ENCODE measurements at regions not wholly inside any gene's neighbourhood (a gene's known extent, or its start where the extent isn't known, plus 50 kb on each side); places are given as distances from the start of the nearest gene placed in this dataset.

DNA sequence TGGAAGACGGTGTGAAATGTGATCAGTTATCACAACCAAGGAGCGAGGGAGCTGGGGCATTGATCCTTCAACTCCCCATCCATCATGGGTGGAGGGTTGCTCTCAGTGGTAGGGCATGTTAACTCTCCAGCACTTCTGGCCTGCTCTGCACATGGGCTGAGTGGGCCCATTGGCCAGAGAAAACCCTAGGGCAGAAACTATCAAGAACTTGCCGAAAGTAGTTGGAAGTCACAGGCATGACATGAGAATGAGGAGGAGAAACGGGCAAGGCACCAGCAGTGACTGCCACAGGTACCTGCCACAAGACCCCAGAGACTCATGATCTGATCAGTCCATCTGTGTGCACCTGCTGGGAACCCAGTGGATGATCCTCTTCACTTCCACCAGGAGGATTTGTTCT, 50.9 kb upstream of the CXCL14 start:
- no peaks in the 10 kb centered on the region for H4K20me1 ChIP-seq (ENCODE audit: insufficient read depth, poor library complexity, severe bottlenecking)
- no peaks in the 10 kb centered on the region for H3K9me3 ChIP-seq (ENCODE audit: low read depth)
- H3K4me1 ChIP-seq (ENCODE audit: insufficient read depth), result no peaks in the 10 kb centered on the region
- WGBS (ENCODE audit: low lambda C conversion rate, missing lambda C conversion rate), result 84% methylated on average over 4 of the region's 4 CpGs
- no peak for DNase-seq (ENCODE audit: low spot score)
- no peaks in the 10 kb centered on the region for H3K79me2 ChIP-seq
- H3K4me2 ChIP-seq, result no peak overlapping the region
- TF ChIP-seq, protein P1, sequence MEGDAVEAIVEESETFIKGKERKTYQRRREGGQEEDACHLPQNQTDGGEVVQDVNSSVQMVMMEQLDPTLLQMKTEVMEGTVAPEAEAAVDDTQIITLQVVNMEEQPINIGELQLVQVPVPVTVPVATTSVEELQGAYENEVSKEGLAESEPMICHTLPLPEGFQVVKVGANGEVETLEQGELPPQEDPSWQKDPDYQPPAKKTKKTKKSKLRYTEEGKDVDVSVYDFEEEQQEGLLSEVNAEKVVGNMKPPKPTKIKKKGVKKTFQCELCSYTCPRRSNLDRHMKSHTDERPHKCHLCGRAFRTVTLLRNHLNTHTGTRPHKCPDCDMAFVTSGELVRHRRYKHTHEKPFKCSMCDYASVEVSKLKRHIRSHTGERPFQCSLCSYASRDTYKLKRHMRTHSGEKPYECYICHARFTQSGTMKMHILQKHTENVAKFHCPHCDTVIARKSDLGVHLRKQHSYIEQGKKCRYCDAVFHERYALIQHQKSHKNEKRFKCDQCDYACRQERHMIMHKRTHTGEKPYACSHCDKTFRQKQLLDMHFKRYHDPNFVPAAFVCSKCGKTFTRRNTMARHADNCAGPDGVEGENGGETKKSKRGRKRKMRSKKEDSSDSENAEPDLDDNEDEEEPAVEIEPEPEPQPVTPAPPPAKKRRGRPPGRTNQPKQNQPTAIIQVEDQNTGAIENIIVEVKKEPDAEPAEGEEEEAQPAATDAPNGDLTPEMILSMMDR (IDR thresholded peaks at IDR 0.05; ENCODE audit: poor library complexity), result no peak
- no peak for TF ChIP-seq EZH2 (IDR thresholded peaks at IDR 0.05; ENCODE audit: borderline replicate concordance)
- H3K36me3 ChIP-seq (replicated peaks; ENCODE audit: insufficient read depth, low read depth), result no peaks in the 10 kb centered on the region
- no peak overlapping the region for H3K27ac ChIP-seq
- no peaks in the 10 kb centered on the region for H3K9me2 ChIP-seq (replicated peaks; ENCODE audit: insufficient read depth)
- H3K4me3 ChIP-seq, result no peak overlapping the region
- no peaks in the 10 kb centered on the region for H3K27me3 ChIP-seq
- H2AFZ ChIP-seq, result no peak overlapping the region

DNA sequence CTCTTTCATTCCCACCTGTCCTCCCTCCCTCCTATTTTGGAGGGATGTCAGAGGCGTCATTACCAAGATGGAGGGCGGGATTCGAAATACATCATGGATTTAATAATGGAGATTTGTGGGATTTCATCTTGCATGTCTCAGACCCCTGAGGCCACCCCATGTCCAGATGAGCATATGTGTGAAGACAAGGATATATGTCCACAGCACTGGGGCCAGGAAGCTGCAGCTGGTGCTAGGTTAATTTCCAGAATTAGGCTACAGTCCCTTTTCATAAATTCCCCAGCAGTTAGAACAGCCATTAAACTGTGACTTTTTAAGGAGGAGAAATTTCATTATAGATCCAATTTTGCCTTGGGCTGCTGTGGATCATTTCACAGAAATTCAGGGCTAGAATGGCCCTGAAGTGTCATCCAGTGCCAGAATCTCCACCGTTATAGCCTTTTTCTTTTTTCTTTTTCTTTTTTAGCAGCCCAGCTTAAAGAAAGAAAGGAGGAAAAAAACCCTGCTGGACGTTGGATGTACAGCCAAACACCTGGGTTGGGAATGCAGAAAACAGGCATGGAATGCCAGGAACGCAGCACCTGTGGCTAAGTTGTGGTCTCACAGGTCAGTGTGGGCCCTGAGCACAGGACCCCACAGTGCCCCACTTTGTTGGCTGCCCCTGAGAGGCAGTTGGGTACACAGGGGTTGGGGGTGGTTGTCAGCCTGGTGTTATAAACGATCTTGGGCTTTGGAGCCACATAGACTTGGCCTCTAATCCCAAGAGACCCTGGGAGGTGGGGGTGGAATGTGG, 50.2 kb upstream of the CXCL14 start:
- Histone ChIP-seq H3K4me2 (no peak overlapping the region), H4K20me1 (ENCODE audit: insufficient read depth, poor library complexity, severe bottlenecking) (no peaks in the 10 kb centered on the region), H3K27me3 (no peaks in the 10 kb centered on the region), H3K9me3 (ENCODE audit: low read depth) (no peaks in the 10 kb centered on the region), H2AFZ (no peak overlapping the region), H3K9me2 (replicated peaks; ENCODE audit: insufficient read depth) (no peaks in the 10 kb centered on the region), H3K4me3 (no peak overlapping the region), H3K4me1 (ENCODE audit: insufficient read depth) (no peaks in the 10 kb centered on the region), H3K79me2 (no peaks in the 10 kb centered on the region), H3K27ac (no peak overlapping the region), H3K36me3 (replicated peaks; ENCODE audit: insufficient read depth, low read depth) (no peaks in the 10 kb centered on the region)
- DNase-seq (ENCODE audit: low spot score), result no peak
- TF ChIP-seq EZH2 (IDR thresholded peaks at IDR 0.05; ENCODE audit: borderline replicate concordance), result no peak
- TF ChIP-seq, protein P1 (IDR thresholded peaks at IDR 0.05; ENCODE audit: poor library complexity), result no peak
- TF ChIP-seq EZH2phosphoT487 (IDR thresholded peaks at IDR 0.05; ENCODE audit: low read depth, severe bottlenecking, unreplicated experiment), result no peak
- WGBS (ENCODE audit: low lambda C conversion rate, missing lambda C conversion rate), result 68% methylated on average over 7 of the region's 7 CpGs
